ENCODE measurements at regions not wholly inside any gene's neighbourhood (a gene's known extent, or its start where the extent isn't known, plus 50 kb on each side); places are given as distances from the start of the nearest gene placed in this dataset.

DNA sequence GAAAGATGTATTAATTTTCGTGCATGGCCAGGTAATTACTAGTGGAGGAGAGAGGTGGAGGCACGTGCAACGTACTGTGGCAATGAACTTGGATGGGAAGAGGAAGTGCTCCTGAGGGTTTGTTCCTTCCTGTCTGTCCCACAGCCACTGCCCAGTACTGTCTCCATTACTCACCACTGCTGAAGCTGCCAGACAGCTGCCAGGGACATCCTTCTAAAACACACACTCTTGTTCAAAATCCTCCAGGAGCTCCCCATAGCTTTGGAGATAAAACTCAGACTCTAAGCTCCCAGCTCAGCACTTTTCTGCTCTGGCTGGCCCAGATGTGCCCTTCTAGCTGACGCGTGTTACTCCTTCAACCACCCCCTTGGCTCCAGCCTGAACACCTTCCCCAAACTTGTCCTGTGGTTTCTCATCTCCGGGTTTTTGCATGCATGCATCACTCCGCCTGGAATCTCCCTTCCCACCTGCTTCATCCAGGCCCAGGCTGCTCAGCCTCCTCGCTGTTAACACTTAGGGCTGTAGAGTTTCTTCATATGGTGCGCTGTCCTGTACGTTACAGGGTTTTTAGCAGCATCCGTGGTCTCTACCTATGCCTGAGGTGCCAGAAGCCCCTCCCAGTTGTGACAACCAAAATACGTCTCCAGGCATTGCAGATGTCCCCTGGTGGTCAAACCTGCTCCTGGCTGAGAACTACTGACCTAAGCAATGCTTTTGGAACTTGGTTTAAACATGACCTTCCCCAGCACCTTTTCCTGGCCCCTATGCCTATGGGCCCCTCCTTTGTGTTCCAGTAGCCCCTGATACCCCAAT lies 69.5 kb downstream of the C11orf91 start:
- intact Hi-C loops (cut with micrococcal nuclease), result no loop called here
- CTCF ChIA-PET (ENCODE audit: low intra/inter-chr PET ratio), result no interaction called here
- POLR2A ChIA-PET, result no interaction called here
- Histone ChIP-seq H3K4me2 (ENCODE audit: insufficient read depth, low read length) (no peak overlapping the region), H3K4me3 (no peak overlapping the region), H4K20me1 (replicated peaks; ENCODE audit: control insufficient read depth, insufficient read depth, low read length) (no peaks in the 10 kb centered on the region), H3K9me1 (ENCODE audit: control insufficient read depth, insufficient read depth, low read length) (no peaks in the 10 kb centered on the region), H3K27me3 (ENCODE audit: control insufficient read depth in 2 of 2, insufficient read depth in 2 of 2, low read length in 2 of 2) (peaks cover 4 to 10% of the 10 kb centered on the region in 2 experiments; a peak in 3 of 5 replicates), H3K79me2 (ENCODE audit: control insufficient read depth, insufficient read depth, low read length) (no peaks in the 10 kb centered on the region), H3K27ac (ENCODE audit: extremely low read depth, low read depth, low read length) (no peak overlapping the region), H2AFZ (ENCODE audit: low read depth, low read length) (no peak overlapping the region), H3K4me1 (replicated peaks in 1 of 2; ENCODE audit: control insufficient read depth in 2 of 2, insufficient read depth in 2 of 2, low read length in 2 of 2) (no peaks in the 10 kb centered on the region), H3K36me3 (ENCODE audit: control insufficient read depth, insufficient read depth, low read length) (no peaks in the 10 kb centered on the region), H3K9me3 (replicated peaks; ENCODE audit: control insufficient read depth, insufficient read depth, low read depth, low read length) (no peaks in the 10 kb centered on the region), H3K9ac (ENCODE audit: insufficient read depth in 1 of 2, low read depth in 2 of 2, low read length in 2 of 2) (no peak overlapping the region)
- in situ Hi-C loops (cut with MboI), result no loop called here
- no peak for FAIRE-seq
- DNase-seq (ENCODE audit: extremely low read depth in 1 of 4, low spot score in 3 of 4), result no peak
- 0% methylated on average over 12 of the region's 12 CpGs for WGBS (ENCODE audit: insufficient coverage, low coverage, missing lambda C conversion rate)
- no TSS peak for BruUV-seq (replicated peaks)
- no peak for ATAC-seq
- TF ChIP-seq CCNT2 (IDR thresholded peaks at IDR 0.05; ENCODE audit: borderline replicate concordance, extremely low read depth, insufficient read length, low read depth, low read length) (no peak), DPF2 (IDR thresholded peaks at IDR 0.05) (no peak), MECOM (CRISPR knock-in tag; IDR thresholded peaks at IDR 0.05) (no peak), NR2F6 (CRISPR knock-in tag; IDR thresholded peaks at IDR 0.05) (no peak), ZNF282 (CRISPR knock-in tag; IDR thresholded peaks at IDR 0.05) (no peak), MYC (IDR thresholded peaks at IDR 0.05; ENCODE audit: low read depth, low read length) (no peak), MYC (CRISPR knock-in tag; IDR thresholded peaks at IDR 0.05; ENCODE audit: borderline replicate concordance, low read depth) (no peak), MEF2D (tag; conservative IDR thresholded peaks at IDR 0.05; ENCODE audit: low read depth) (no peak), ARID1B (IDR thresholded peaks at IDR 0.05) (no peak), RBM39 (optimal IDR thresholded peaks at IDR 0.05; ENCODE audit: low read depth, low read length) (no peak)
- TF ChIP-seq, protein P1, sequence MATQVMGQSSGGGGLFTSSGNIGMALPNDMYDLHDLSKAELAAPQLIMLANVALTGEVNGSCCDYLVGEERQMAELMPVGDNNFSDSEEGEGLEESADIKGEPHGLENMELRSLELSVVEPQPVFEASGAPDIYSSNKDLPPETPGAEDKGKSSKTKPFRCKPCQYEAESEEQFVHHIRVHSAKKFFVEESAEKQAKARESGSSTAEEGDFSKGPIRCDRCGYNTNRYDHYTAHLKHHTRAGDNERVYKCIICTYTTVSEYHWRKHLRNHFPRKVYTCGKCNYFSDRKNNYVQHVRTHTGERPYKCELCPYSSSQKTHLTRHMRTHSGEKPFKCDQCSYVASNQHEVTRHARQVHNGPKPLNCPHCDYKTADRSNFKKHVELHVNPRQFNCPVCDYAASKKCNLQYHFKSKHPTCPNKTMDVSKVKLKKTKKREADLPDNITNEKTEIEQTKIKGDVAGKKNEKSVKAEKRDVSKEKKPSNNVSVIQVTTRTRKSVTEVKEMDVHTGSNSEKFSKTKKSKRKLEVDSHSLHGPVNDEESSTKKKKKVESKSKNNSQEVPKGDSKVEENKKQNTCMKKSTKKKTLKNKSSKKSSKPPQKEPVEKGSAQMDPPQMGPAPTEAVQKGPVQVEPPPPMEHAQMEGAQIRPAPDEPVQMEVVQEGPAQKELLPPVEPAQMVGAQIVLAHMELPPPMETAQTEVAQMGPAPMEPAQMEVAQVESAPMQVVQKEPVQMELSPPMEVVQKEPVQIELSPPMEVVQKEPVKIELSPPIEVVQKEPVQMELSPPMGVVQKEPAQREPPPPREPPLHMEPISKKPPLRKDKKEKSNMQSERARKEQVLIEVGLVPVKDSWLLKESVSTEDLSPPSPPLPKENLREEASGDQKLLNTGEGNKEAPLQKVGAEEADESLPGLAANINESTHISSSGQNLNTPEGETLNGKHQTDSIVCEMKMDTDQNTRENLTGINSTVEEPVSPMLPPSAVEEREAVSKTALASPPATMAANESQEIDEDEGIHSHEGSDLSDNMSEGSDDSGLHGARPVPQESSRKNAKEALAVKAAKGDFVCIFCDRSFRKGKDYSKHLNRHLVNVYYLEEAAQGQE (IDR thresholded peaks at IDR 0.05; ENCODE audit: borderline replicate concordance), result no peak
- TF ChIP-seq, protein P1 (CRISPR knock-in tag; IDR thresholded peaks at IDR 0.05; ENCODE audit: low read depth), result no peak
- TF ChIP-seq, protein P2, sequence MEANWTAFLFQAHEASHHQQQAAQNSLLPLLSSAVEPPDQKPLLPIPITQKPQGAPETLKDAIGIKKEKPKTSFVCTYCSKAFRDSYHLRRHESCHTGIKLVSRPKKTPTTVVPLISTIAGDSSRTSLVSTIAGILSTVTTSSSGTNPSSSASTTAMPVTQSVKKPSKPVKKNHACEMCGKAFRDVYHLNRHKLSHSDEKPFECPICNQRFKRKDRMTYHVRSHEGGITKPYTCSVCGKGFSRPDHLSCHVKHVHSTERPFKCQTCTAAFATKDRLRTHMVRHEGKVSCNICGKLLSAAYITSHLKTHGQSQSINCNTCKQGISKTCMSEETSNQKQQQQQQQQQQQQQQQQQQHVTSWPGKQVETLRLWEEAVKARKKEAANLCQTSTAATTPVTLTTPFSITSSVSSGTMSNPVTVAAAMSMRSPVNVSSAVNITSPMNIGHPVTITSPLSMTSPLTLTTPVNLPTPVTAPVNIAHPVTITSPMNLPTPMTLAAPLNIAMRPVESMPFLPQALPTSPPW (CRISPR knock-in tag; IDR thresholded peaks at IDR 0.05), result no peak
- TF ChIP-seq, protein P3, sequence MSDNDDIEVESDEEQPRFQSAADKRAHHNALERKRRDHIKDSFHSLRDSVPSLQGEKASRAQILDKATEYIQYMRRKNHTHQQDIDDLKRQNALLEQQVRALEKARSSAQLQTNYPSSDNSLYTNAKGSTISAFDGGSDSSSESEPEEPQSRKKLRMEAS (CRISPR knock-in tag; IDR thresholded peaks at IDR 0.05), result no peak

Measured in K562 (cell line).